ENCODE measurements at regions not wholly inside any gene's neighbourhood (a gene's known extent, or its start where the extent isn't known, plus 50 kb on each side); places are given as distances from the start of the nearest gene placed in this dataset.

- Histone ChIP-seq H2AFZ (replicated peaks) (no peak overlapping the region), H3K79me2 (ENCODE audit: low read depth) (no peaks in the 10 kb centered on the region), H3K4me2 (no peak overlapping the region), H3K27me3 (no peaks in the 10 kb centered on the region), H3K9ac (no peak overlapping the region), H4K20me1 (ENCODE audit: low read depth) (no peaks in the 10 kb centered on the region), H3F3A (ENCODE audit: low read depth) (no peaks in the 10 kb centered on the region), H3K4me3 (no peak overlapping the region), H3K36me3 (no peaks in the 10 kb centered on the region), H3K9me3 (ENCODE audit: low read depth) (no peaks in the 10 kb centered on the region), H3K27ac (no peak overlapping the region), H3K4me1 (no peaks in the 10 kb centered on the region)
- H3K4me3 Mint-ChIP-seq = no peak overlapping the region
- TF ChIP-seq, protein P1, sequence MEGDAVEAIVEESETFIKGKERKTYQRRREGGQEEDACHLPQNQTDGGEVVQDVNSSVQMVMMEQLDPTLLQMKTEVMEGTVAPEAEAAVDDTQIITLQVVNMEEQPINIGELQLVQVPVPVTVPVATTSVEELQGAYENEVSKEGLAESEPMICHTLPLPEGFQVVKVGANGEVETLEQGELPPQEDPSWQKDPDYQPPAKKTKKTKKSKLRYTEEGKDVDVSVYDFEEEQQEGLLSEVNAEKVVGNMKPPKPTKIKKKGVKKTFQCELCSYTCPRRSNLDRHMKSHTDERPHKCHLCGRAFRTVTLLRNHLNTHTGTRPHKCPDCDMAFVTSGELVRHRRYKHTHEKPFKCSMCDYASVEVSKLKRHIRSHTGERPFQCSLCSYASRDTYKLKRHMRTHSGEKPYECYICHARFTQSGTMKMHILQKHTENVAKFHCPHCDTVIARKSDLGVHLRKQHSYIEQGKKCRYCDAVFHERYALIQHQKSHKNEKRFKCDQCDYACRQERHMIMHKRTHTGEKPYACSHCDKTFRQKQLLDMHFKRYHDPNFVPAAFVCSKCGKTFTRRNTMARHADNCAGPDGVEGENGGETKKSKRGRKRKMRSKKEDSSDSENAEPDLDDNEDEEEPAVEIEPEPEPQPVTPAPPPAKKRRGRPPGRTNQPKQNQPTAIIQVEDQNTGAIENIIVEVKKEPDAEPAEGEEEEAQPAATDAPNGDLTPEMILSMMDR (IDR thresholded peaks at IDR 0.05) = no peak
- DNase-seq (ENCODE audit: low spot score) = no peak
- no peaks in the 10 kb centered on the region for H3K27me3 Mint-ChIP-seq (ENCODE audit: insufficient read depth, low read depth)
- no peaks in the 10 kb centered on the region for H3K36me3 Mint-ChIP-seq
- no peaks in the 10 kb centered on the region for H3K9me3 Mint-ChIP-seq
- peaks cover 14% of the 10 kb centered on the region for H3K4me1 Mint-ChIP-seq
- H3K27ac Mint-ChIP-seq = no peak overlapping the region
These were observed 82.0 kb upstream of the PTHLH start for GRCh38 chr12:28054583-28054982.

DNA sequence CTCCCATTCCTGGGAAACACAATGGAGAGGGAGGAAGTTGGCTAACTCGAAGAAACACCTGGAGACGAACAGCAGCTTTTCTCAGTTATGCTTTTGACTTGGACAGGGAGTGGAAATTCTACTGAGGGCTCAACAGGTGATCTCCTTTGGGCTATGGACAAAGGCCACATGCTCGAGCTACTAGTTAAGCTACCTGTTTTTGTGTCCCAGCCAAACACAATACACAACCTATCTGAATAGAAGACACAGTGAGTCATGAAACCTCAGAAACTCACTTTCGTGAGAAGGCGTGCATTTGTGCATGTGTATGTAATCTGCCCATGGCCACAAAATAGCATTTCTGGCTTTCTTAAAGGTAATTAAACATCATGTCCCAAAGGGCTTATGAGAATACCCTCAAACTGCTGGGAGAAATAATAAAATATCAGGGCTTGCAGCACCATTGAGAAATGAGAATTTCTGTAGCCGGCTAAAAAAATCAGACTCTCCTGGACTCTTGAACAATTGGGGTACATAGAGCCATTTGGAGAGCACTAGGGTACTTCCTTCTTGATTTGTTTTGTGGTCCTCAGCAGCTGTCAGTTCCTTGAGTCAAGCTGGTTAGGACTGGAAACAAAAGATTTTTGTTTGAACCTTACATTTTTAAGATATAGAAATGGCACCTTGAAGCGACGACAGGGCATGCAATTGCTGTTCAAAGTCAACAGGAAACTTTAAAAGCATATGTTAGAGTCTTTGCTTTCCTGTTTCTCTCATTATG, 85.5 kb upstream of the PTHLH start:
- DNase-seq (ENCODE audit: low spot score) = no peak
- Histone ChIP-seq H3F3A (ENCODE audit: low read depth) (no peaks in the 10 kb centered on the region), H3K4me1 (no peaks in the 10 kb centered on the region), H4K20me1 (ENCODE audit: low read depth) (no peaks in the 10 kb centered on the region), H3K4me2 (no peak overlapping the region), H3K27me3 (no peaks in the 10 kb centered on the region), H3K79me2 (ENCODE audit: low read depth) (no peaks in the 10 kb centered on the region), H2AFZ (replicated peaks) (no peak overlapping the region), H3K4me3 (no peak overlapping the region), H3K36me3 (no peaks in the 10 kb centered on the region), H3K9ac (no peak overlapping the region), H3K27ac (no peak overlapping the region), H3K9me3 (ENCODE audit: low read depth) (no peaks in the 10 kb centered on the region)
- Mint-ChIP-seq H3K27me3 (ENCODE audit: insufficient read depth, low read depth) (no peaks in the 10 kb centered on the region), H3K4me1 (no peaks in the 10 kb centered on the region), H3K36me3 (no peaks in the 10 kb centered on the region), H3K9me3 (no peaks in the 10 kb centered on the region), H3K4me3 (no peak overlapping the region), H3K27ac (no peak overlapping the region)
- TF ChIP-seq EZH2 (IDR thresholded peaks at IDR 0.05) = no peak
- TF ChIP-seq, protein P1 (IDR thresholded peaks at IDR 0.05) = no peak

- Histone ChIP-seq H3K4me3 (no peak overlapping the region), H2AFZ (replicated peaks) (no peak overlapping the region), H3K4me1 (no peaks in the 10 kb centered on the region), H3K36me3 (no peaks in the 10 kb centered on the region), H3K79me2 (ENCODE audit: low read depth) (no peaks in the 10 kb centered on the region), H3K27me3 (no peaks in the 10 kb centered on the region), H3K9me3 (ENCODE audit: low read depth) (no peaks in the 10 kb centered on the region), H3K4me2 (no peak overlapping the region), H4K20me1 (ENCODE audit: low read depth) (no peaks in the 10 kb centered on the region), H3F3A (ENCODE audit: low read depth) (no peaks in the 10 kb centered on the region), H3K9ac (no peak overlapping the region), H3K27ac (no peak overlapping the region)
- H3K27me3 Mint-ChIP-seq (ENCODE audit: insufficient read depth, low read depth) = no peaks in the 10 kb centered on the region
- H3K4me3 Mint-ChIP-seq = no peak overlapping the region
- H3K36me3 Mint-ChIP-seq = no peaks in the 10 kb centered on the region
- TF ChIP-seq, protein P1 (IDR thresholded peaks at IDR 0.05) = no peak
- no peaks in the 10 kb centered on the region for H3K9me3 Mint-ChIP-seq
- no peak overlapping the region for H3K27ac Mint-ChIP-seq
- no peak for DNase-seq (ENCODE audit: low spot score)
- H3K4me1 Mint-ChIP-seq = no peaks in the 10 kb centered on the region
These were observed 86.7 kb upstream of the PTHLH start for GRCh38 chr12:28059220-28059619.
